HG03565 (cell line): ENCODE measurements at regions not wholly inside any gene's neighbourhood (a gene's known extent, or its start where the extent isn't known, plus 50 kb on each side); places are given as distances from the start of the nearest gene placed in this dataset.

Experiments used
- ATAC-seq: cut with Tn5 transposase; IDR thresholded peaks from one replicate; pipeline ENCODE4 v1.9.1; 2021; ENCODE audit warnings: mild to moderate bottlenecking, moderate library complexity; ENCODE audit not compliant: unreplicated experiment

DNA sequence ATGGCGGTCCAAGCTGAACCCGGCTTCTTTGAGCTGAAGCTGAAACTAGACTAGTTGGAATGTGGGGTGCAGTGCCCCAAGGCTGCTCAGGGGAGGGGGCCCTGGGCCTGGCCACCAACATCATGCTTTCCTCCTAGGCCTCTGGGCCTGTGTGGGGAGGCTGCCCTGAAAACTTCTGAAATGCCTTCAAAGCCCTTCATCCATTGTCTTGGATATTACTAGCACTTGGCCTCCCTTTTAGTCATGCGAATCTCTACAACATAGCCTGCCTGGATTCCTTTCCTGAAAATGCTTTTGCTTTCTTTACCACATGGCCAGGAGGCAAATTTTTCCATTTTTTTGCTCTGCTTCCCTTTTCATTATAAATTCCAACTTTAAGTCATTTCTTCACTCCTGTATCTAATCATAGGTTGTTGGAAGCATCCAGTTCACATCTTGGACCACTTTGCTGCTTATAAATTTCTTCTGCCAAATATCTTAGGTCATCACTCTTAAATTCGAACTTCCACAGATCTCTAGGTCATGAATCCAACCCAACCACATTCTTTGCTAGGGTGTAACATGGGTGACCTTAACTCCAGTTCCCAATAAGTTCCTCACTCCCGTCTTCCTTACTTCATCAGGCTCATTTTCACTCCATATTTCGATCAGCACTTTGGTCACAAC lies 103.4 kb downstream of the DDIT4L start:
- ATAC-seq: no peak

DNA sequence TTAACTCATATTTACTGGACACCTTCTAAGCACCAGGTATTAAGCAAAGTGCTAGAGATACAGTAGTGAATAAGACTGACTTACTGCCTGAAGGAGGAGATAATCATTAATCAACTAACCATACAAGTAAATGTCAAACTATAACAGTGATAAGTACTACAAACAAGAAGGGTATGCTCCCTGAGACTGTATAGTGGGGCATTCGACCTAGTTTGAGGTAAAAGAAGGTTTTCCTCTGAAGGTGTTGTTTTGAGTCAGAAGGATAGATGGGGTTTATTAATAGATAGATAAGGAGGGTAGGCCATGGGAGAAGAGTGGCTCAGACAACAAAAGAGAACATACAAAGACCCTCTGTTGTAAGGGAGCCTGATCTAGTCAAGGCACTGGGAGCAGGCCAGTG lies 105.4 kb downstream of the DDIT4L start:
- ATAC-seq: no peak

DNA sequence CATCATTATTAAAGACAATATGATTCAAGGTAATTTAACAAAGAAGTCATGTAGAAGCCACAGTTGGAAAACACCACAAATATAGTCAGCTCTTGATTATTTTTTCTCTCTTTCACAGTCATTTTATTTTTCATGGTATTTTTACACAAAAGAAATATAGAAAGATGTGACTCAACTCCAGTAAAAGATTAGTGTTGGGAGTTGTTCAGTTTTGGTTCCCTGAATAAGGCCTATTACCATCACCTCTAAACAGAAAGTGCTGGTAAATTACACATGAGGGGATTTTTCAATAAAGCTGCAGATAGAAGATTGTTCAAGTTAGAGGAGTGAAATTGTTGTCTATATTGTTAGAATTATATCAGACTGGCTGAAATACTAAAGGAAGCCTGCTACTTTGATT lies 107.0 kb downstream of the DDIT4L start:
- ATAC-seq: peak; percentile 44

DNA sequence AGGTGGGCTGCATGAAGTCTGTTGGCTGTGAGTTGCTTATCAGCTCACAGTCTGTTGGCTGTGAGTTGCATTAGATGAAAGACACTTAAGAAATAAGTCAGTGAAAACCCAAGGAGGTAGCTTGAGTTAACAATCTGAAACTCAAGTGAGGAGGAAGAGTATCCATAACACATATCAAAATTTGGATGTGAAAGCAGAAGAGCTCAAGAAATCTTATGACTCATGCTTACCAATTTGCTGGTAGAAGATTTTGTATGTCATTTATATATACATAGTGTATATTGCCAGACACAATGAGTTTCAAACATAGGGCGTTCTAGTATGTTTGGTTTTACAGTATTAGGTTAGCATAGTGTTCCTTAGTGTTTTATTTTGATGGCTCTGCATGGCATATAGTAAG lies 107.4 kb downstream of the DDIT4L start:
- peak; percentile 40 for ATAC-seq

DNA sequence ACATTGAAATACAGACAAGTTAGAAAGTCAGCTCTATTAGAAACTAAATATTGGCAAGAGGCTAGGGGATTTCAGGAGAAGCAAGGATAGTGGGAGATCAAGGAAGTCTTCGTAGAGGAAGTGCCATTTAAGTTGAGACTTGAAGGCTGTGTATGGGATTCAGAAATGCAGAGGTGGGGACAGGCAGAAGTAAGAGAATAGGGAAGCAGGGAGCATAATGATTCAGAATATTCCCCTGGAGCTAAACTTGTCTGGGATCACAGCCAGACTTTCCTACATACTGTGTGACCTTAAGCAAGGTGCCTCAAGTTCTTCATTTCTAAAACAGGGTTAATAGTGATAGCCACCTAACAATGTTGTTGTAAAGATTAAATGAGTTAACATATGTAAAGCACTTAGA lies 108.8 kb downstream of the DDIT4L start:
- no peak for ATAC-seq

DNA sequence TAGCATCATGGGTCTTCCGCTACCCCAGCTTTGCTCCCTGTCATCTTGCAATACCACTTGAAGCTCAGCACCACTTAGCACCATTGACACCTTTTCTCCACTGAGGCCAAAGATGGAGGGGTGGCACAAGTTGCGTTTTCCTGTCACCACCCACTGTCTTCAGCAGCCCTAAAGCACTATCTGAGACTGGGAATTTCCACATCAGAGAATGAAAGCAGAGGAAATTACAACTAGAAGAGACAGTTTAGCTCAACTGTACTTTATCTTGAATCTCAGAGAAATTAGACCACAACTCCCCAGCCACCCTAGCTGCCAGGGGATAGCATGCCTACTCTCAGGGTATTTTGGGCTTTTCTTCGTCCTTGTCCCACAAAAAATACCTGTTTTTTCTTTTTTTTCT lies 111.0 kb downstream of the DDIT4L start:
- no peak for ATAC-seq

DNA sequence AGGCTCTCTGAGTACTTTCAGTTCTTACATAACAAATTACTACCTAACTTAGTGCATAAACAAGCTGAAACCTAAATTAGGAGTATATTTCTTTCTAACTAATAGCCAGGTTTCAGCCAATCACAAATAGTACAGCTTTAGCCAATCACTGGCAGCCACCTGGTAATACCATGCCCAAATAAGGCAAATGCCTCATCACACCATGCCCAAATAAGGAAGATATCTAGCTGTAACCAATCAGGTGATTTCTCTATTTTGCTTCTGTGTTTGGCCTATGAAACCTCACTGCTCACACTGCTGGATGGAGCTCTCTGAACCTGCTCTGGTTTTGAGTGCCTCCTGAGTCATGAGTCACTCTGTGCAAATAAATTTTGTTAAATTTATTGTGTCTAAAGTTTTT lies 113.5 kb downstream of the DDIT4L start:
- no peak for ATAC-seq

DNA sequence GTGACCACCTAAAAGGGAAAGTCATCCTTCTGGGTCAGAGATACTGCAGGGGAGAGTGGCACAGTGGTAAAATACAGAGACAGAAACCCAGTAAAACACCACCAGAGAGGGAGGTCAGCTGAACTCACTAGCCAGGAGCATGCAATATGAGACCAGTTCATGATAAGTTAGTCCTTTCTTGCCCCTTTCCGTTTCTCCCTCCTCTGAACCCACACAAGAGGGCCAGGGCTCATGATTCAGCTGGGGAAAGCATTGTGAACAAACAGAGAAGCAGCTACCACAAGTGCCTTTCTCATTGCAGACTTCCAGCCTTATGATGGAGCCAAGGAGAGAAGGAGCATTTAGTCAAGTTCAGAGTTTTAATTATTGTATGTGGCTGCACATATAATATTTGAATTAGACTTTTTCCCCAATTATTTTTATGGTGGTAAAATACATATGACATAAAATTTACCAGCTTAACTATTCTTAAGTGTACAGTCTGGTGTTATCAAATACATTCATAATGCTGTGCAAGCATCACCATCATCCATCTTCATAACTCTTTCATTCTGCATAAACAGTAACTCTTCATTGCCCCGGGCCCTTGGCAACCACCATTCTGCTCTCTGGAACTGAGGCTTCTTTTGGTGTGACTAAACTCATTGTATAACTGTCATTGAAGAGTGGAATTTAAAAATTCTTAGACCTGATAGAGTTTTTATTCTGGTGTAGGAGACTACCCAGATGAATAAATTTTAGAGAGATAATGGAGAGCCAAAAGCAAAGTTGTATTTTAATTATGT lies 114.6 kb downstream of the DDIT4L start:
- ATAC-seq: no peak

DNA sequence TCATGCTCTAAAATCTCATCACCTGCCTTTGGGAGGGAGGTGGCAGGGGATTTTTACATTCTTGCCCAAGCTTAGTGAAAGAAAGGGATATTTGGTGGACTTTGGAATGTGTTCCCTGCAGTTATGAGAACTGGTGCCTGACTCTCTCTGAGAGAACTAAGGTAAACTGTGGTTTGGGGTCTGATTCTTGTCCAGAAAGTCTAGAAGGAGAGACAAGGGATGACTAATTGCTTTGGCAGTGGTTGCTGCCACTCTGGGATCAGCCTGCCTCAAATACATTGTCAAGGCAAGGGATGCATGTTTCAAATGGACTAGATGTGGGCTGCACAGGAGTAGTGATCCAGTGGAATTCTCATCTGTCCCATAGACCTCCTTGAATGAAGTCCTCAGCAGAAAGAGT lies 115.2 kb downstream of the DDIT4L start:
- no peak for ATAC-seq

DNA sequence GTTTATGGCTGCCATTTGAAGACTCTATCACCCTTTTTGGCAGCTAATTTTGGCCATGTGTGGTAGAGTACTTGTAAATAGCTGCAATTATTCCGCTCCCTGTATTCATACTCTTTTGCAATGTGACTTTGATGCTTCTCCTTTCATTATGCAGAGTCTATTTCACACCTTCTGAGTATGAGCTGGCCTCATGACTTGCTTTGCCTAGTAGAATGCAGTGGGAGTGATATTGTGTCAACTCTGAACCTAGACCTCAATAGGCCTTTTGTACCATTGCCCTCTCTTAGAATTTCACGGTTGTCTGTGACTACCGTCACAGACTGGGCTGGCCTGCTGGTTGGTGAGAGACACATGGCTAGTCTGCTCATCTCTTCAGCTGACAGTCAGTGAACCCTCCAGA lies 118.8 kb downstream of the DDIT4L start:
- no peak for ATAC-seq

DNA sequence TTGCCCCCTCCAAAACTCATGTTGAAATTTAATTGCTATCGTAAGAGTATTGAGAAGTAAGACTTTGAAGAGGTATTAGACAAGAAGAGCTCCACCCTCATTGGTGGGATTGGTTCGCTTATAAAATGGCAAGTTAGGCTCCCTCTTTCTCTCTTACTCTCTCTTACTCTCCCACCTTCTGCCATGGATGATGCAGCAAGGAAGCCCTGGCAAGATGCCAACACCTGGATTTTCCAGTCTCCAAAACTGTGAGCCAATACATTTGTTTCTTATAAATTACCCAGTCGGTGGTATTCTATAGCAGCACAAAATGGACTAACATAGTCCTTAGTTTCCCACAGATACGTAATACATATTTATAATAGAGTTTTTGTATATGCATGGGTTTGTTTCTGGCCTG lies 119.4 kb downstream of the DDIT4L start:
- ATAC-seq: no peak

DNA sequence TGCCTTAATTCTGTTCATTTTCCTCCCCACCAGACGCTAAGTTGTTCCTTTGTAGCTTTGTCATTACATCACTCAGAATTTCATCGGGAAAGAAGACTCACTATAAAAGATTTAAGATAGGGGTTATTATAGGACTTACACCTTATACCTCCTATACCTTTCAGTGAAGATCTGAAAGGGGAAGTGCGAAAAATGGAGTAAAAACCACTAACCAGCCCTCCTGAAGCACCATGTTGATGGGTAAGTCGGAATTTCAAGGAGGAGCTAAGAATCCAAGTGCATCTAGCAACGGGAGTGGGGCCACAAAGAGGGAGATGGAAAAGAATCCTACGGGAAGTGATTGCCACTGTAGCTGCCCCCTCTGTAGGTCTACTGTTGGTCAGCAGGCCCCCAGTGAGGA lies 119.1 kb upstream of the H2AZ1 start:
- ATAC-seq: no peak

DNA sequence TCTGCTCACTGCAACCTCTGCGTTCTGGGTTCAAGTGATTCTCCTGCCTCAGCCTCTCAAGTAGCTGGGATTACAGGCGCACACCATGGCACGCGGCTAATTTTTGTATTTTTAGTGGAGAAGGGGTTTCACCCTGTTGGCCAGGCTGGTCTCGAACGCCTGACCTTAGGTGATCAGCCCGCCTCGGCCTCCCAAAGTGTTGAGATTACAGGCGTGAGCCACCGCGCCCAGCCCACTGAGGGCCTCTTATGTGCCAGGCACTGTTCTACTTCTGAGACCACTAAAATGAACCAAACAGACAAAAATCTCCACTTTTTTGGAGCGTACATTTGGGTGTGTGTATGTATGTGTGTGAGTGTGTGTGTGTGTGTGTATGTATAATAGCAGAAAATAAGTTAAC lies 117.2 kb upstream of the H2AZ1 start:
- ATAC-seq: no peak

DNA sequence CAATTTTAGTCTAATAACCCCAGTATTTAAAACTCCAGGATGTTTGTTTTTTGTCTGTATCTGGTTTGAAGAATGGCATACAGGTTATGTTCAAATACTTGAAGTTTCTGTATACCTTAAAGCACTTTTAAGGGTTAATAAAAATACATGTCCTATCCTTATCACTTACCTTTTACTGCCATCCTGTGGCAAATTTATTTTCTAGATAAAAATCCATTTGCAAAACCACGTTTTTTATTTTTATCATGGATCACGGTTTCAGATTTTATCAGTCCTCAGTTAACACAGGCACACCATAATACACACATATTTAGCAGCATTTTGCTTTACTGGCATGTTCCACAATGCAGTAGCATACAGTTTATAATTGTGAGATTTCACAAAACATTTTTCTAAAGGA lies 113.3 kb upstream of the H2AZ1 start:
- ATAC-seq: no peak

DNA sequence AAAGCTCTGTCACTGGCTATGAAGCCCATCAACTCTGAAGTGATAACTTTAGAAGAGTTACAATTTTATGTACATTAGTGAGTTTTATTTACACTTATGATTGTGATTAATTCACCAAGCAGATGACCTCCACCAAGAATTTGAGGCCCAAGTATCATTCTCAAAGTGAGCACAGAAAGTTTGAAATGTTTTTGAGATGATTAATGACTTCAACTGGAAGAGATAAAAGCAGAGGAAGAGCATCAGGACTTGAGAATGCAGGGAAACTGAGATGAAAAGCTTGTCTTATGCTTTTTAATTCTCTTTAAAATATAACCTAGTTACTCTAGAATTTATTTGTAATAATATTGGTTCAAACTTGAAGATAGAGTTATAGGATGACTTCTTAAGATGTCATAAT lies 112.8 kb upstream of the H2AZ1 start:
- ATAC-seq: no peak

DNA sequence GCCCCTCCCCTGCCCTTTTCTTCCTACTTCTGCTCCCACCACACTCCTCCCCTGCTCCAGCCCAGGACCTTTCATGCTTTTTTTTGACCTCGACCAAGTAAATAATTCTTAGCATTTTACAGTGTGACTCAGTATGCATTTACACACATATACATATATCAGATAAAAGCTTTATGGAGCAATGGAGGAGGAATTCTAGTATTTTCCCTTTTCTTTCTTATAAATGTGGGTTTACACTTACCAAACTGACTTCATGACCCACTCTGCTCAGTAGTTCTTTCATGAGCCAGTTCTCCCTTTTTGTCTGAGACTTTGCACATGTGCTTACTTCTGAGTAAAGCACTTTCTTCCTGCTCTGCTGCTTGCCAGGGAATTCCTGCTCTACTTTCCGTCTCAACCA lies 111.8 kb upstream of the H2AZ1 start:
- no peak for ATAC-seq

DNA sequence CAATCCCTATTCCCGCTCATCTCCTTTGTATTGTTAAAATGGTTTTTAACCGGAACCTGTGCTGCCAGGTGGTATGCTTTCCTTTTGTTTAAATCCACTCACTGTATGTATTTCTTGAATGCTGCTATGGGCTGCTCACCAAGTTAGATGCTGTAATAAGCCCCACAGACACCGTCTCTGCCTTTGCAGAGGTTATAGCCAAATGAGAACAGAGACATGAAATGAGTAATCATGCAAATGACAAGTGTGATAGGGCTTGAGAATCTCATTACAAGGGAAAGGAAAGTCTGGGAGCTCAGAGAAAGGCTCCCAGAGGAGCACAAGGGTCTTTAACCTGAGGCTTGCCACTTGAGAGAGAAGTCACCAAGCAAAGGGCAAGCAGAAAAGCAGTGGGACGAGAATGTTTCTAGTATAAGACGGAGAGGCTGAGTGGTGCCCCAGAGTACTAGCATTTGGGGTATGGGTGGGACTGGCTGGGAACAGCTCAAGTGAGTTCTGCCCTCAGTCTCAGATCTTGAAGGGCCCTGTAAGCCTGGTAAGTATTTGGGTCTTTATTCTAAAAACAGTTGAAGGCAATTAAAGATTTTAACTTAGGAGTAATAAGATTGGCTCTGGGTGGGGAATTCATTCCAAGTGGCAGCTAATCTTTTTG lies 110.8 kb upstream of the H2AZ1 start:
- ATAC-seq: peak; percentile 91

DNA sequence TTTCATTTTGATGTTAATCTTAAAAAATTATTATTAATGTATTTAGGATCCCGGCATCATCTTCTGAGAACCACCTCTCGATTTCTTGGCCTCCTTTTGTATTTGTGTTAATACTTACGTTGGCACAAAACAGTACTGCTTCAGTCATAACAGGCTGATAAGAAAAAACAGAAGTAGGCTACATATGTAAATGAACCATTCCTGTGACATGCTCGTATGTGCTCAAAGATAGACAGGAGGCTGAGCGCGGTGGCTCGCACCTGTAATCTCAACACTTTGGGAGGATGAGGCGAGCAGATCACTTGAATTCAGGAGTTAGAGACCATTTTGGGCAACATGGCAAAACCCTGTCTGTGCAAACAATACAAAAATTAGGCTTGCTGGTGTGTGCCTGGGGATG lies 109.4 kb upstream of the H2AZ1 start:
- ATAC-seq: no peak

DNA sequence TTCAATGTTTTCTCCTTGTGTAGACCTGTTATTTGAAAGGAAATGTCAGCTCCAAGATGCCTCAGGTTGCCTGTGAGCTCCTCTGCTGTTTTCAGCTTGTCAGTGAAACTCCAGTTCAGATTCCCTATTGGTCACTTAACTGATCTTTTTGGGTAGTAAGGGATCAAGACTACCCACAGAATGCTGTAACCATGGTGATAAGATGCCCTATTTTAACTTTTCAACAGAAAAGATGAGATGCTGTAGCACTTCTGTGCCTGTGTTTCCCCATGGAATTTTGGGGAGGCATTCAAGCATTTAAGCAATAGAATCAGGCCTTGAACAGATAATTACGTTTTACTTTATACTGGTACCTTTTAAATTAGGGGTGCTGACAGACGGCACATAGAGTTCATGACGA lies 106.6 kb upstream of the H2AZ1 start:
- no peak for ATAC-seq

DNA sequence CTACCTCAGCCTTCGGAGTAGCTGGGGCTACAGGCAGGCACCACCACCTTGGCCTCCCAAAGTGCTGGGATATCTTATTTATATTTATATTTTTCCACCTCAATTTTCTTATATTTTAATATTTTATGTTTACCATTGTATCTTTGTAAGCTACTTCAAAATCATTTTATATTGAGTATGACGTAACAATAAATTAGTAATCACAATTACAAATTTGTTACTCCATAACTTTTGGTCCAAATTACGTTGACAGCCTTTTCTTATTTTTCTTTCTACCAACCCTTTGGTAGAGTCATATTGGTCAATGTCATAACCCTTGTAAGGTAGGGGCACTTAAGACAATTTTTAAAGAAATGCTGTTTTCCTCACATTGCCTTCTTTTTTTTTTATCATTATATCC lies 104.0 kb upstream of the H2AZ1 start:
- no peak for ATAC-seq

DNA sequence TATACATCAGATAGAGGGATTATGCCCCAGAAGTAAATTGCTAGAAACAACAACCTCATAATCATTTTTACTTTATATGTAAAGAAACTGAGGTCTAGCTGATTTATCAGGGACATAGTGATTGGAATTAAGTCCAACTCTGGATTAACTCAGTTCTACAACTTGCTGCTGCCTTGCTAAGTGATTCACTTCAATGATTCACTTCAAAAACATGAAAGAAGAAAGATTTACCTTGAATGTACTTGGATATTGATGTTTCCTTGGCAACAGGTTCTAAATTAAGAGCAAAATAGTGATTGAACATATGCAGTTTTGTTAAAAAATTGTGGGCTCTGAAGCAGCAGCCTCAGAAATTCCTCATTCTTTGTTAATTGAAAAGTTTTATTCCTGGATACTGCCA lies 99.8 kb upstream of the H2AZ1 start:
- ATAC-seq: no peak

DNA sequence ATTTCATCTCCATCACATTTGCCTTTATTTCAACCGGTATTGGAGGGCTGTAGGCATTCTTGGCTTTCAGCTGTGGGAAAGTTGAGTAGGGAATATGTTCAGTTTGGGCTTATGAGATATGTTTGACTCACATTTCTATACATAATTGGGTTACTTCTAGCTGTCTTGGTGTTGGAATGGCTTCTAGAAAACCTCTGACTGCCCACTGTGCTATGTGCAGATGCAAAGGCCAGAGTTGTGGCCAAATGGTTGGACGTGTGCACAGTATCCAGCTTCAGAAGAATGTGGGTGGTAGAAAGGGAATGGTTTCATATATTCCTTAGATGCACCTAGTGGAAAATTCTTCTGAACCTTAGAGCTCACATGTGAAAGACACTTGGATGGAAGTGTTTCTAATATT lies 92.6 kb upstream of the H2AZ1 start:
- ATAC-seq: no peak
